PC-9 (cell line): ENCODE measurements at regions not wholly inside any gene's neighbourhood (a gene's known extent, or its start where the extent isn't known, plus 50 kb on each side); places are given as distances from the start of the nearest gene placed in this dataset.

Source experiments
- BruUV-seq: library from RNA; stranded (reverse); fragments of 400-500 nt; replicated peaks from 2 replicates; lab custom pipeline; 2021; lab: Mats Ljungman, UMichigan
- CTCF ChIA-PET: fragments of 300-600 bp; sonication (Branson Sonifier 250); formaldehyde crosslinking; loops from one replicate; lab custom pipeline; 2022; ENCODE audit warnings: antibody characterized with exemption; lab: Charles Lee
- POLR2A ChIA-PET: fragments of 300-600 bp; sonication (Branson Sonifier 250); formaldehyde crosslinking; loops from one replicate; lab custom pipeline; 2022; ENCODE audit warnings: antibody characterized with exemption; ENCODE audit not compliant: unreplicated experiment; lab: Charles Lee
- DNase-seq, 2 experiments: peaks; one replicate each; pipeline versions ENCODE4 v3.0.0 to v3.0.0-alpha.2; 2015 to 2022; ENCODE audit warnings: mixed read lengths in 1 of 2
- H2AFZ ChIP-seq: fragments of 200-600 bp; sonication (generic); 2 replicates; pipeline ENCODE4 v1.8.1; 2017; ENCODE audit warnings: antibody characterized with exemption
- H3F3A ChIP-seq: fragments of 200-600 bp; sonication (generic); 2 replicates; pipeline ENCODE4 v1.8.1; 2017; ENCODE audit warnings: antibody characterized with exemption, mild to moderate bottlenecking, low read depth; ENCODE audit not compliant: insufficient read depth
- H3K27ac ChIP-seq: fragments of 200-600 bp; sonication (generic); 2 replicates; pipeline ENCODE4 v1.6.1; 2016; ENCODE audit warnings: mixed run types
- H3K27me3 ChIP-seq: fragments of 200-600 bp; sonication (generic); 2 replicates; pipeline ENCODE4 v1.6.1; 2016; ENCODE audit warnings: low read depth, mixed run types; ENCODE audit not compliant: insufficient read depth
- H3K36me3 ChIP-seq: fragments of 200-600 bp; sonication (generic); 2 replicates; pipeline ENCODE4 v1.6.1; 2016; ENCODE audit warnings: low read depth, mixed run types
- H3K4me1 ChIP-seq: fragments of 200-600 bp; sonication (generic); replicated peaks from 2 replicates; pipeline ENCODE4 v1.6.1; 2016; ENCODE audit warnings: mixed run types; ENCODE audit not compliant: insufficient read depth
- H3K4me2 ChIP-seq: fragments of 200-600 bp; sonication (generic); 2 replicates; pipeline ENCODE4 v1.6.1; 2017; ENCODE audit warnings: mixed run types
- H3K4me3 ChIP-seq: fragments of 200-600 bp; sonication (generic); 2 replicates; pipeline ENCODE4 v1.6.1; 2016; ENCODE audit warnings: mixed run types
- H3K79me2 ChIP-seq: fragments of 200-600 bp; sonication (generic); 2 replicates; pipeline ENCODE4 v1.6.1; 2017; ENCODE audit warnings: low read depth, mixed run types
- H3K9me2 ChIP-seq: fragments of 200-600 bp; sonication (generic); 2 replicates; pipeline ENCODE4 v1.8.1; 2017; ENCODE audit warnings: mild to moderate bottlenecking; ENCODE audit not compliant: insufficient read depth
- H3K9me3 ChIP-seq: fragments of 200-600 bp; sonication (generic); 2 replicates; pipeline ENCODE4 v1.8.1; 2016; ENCODE audit warnings: low read depth; ENCODE audit not compliant: insufficient read depth
- H4K20me1 ChIP-seq: fragments of 200-600 bp; sonication (generic); 2 replicates; pipeline ENCODE4 v1.8.1; 2017; ENCODE audit not compliant: insufficient read depth
- EZH2 ChIP-seq: fragments of 200-600 bp; sonication (generic); IDR thresholded peaks from 2 replicates; pipeline ENCODE4 v1.8.0; 2017; ENCODE audit warnings: antibody characterized with exemption, low read depth
- intact Hi-C: fragments of 100-400 bp; cut with micrococcal nuclease; formaldehyde crosslinking; loops from one replicate; pipeline ENCODE4 v1.10.0; 2022; ENCODE audit not compliant: unreplicated experiment
- TF ChIP-seq, protein P1 (sequence below): fragments of 200-600 bp; sonication (generic); conservative IDR thresholded peaks from 2 replicates; pipeline ENCODE4 v1.6.1; 2017; ENCODE audit warnings: mixed run types, antibody characterized with exemption, mild to moderate bottlenecking, moderate library complexity

DNA sequence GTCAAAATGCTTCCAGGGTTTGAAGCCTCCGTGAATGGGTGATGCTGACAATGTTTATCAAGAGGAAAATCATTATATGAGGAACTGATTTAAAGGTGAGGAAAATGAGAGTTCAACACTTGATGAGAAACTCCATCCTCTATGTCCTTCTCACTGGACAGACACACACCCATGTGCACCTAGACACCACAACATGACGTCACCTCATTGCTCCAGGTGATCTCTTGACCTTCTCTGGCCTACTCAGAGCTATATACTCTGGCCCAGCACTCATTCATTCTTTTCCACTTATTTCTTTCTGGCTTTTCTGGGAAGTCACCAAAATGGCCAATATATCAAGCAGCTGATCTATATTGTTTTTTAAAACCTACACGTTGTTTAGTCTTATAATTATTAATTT, 778.7 kb upstream of the PCDH20 start:
- H3K36me3 ChIP-seq: no peaks in the 10 kb centered on the region
- no peaks in the 10 kb centered on the region for H3K79me2 ChIP-seq
- TF ChIP-seq, protein P1, sequence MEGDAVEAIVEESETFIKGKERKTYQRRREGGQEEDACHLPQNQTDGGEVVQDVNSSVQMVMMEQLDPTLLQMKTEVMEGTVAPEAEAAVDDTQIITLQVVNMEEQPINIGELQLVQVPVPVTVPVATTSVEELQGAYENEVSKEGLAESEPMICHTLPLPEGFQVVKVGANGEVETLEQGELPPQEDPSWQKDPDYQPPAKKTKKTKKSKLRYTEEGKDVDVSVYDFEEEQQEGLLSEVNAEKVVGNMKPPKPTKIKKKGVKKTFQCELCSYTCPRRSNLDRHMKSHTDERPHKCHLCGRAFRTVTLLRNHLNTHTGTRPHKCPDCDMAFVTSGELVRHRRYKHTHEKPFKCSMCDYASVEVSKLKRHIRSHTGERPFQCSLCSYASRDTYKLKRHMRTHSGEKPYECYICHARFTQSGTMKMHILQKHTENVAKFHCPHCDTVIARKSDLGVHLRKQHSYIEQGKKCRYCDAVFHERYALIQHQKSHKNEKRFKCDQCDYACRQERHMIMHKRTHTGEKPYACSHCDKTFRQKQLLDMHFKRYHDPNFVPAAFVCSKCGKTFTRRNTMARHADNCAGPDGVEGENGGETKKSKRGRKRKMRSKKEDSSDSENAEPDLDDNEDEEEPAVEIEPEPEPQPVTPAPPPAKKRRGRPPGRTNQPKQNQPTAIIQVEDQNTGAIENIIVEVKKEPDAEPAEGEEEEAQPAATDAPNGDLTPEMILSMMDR: no peak
- no peak for TF ChIP-seq EZH2
- POLR2A ChIA-PET: no interaction called here
- H3K27me3 ChIP-seq: no peaks in the 10 kb centered on the region
- no peaks in the 10 kb centered on the region for H4K20me1 ChIP-seq
- no peaks in the 10 kb centered on the region for H3F3A ChIP-seq
- no peak for DNase-seq
- no peaks in the 10 kb centered on the region for H3K9me2 ChIP-seq
- no peak overlapping the region for H3K4me3 ChIP-seq
- no TSS peak for BruUV-seq
- H3K27ac ChIP-seq: no peak overlapping the region
- H3K9me3 ChIP-seq: no peaks in the 10 kb centered on the region
- H3K4me2 ChIP-seq: no peak overlapping the region
- intact Hi-C loops: no loop called here
- H2AFZ ChIP-seq: no peak overlapping the region
- H3K4me1 ChIP-seq: no peaks in the 10 kb centered on the region
- CTCF ChIA-PET: no interaction called here

DNA sequence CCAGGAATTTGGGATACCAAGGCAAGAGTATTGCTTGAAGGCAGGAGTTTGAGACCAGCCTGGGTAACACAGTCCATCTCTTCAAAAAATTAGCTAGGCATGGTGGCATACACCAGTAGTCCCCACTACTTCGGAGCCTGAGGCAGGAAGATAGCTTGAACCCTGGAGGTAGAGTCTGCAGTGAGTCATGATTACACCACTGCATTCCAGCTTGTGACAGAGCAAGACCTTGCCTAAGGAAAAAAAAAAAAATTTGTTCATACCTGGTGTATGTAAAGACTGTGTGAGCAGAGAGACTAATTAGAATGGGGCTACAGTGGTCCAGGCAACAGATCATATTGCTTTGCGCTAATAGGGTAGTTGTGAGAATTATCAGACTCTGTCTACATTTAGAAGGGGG, 778.3 kb upstream of the PCDH20 start:
- Histone ChIP-seq H3K27me3 (no peaks in the 10 kb centered on the region), H3K79me2 (no peaks in the 10 kb centered on the region), H3K4me3 (no peak overlapping the region), H3K4me2 (no peak overlapping the region), H3K27ac (no peak overlapping the region), H2AFZ (no peak overlapping the region), H3K4me1 (no peaks in the 10 kb centered on the region), H3K9me3 (no peaks in the 10 kb centered on the region), H3F3A (no peaks in the 10 kb centered on the region), H3K9me2 (no peaks in the 10 kb centered on the region), H3K36me3 (no peaks in the 10 kb centered on the region), H4K20me1 (no peaks in the 10 kb centered on the region)
- CTCF ChIA-PET: no interaction called here
- no peak for TF ChIP-seq EZH2
- TF ChIP-seq, protein P1: no peak
- no peak for DNase-seq
- POLR2A ChIA-PET: no interaction called here
- BruUV-seq: no TSS peak
- intact Hi-C loops: no loop called here

DNA sequence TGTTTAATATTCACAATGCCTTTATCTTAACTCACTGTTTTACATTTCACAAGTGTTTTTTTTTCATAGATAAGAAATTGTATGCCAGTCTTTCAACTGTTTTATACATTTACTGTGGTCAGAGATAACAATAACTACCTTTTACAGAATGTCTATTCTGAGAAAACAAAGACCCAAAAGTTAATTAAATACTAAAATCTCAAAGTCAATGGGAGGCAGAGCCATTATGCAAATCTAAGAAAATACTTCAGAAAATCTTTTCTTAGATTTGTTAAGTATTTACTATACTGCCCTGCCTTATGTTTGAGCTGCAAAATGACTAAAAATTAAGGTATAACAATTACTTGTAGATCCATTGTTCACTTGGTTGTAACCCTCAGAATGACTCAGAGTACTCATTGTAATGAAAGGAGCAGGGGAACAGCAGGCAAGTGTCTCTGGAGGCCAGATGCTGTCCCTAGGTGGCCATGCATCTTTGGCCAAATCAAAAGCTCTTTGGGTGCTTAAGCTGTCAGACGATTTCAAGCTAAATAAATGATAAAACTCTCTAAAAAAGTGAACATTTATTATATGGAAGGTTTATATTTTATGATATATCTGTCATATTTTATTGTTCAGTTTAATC, 770.1 kb upstream of the PCDH20 start:
- Histone ChIP-seq H3K79me2 (no peaks in the 10 kb centered on the region), H3K36me3 (no peaks in the 10 kb centered on the region), H4K20me1 (no peaks in the 10 kb centered on the region), H3K9me3 (no peaks in the 10 kb centered on the region), H3K27me3 (no peaks in the 10 kb centered on the region), H3K4me1 (no peaks in the 10 kb centered on the region), H3K4me2 (no peak overlapping the region), H3K4me3 (no peak overlapping the region), H3K9me2 (no peaks in the 10 kb centered on the region), H3K27ac (no peak overlapping the region), H2AFZ (no peak overlapping the region), H3F3A (no peaks in the 10 kb centered on the region)
- BruUV-seq: no TSS peak
- ChIA-PET CTCF (no interaction called here), POLR2A (interaction anchor here (0.6 kb wide), 1 partner anchor 936 kb away, joined by 5 read pairs; no protein-coding TSS in a partner anchor)
- intact Hi-C loops: no loop called here
- DNase-seq: no peak
- TF ChIP-seq, protein P1: no peak
- no peak for TF ChIP-seq EZH2
